ENCODE measurements at regions not wholly inside any gene's neighbourhood (a gene's known extent, or its start where the extent isn't known, plus 50 kb on each side); places are given as distances from the start of the nearest gene placed in this dataset.

GRCh38 chr12:102735104-102735503 is 181.9 kb downstream of the PAH start:
- H3K27ac ChIP-seq (ENCODE audit: low read depth, low read length) = no peak overlapping the region
- no peak overlapping the region for H3K4me3 ChIP-seq (ENCODE audit: low read depth, low read length)
- H3K9me3 ChIP-seq (ENCODE audit: control insufficient read depth, insufficient read depth, low read length) = no peaks in the 10 kb centered on the region
- no peak for TF ChIP-seq CTCF (IDR thresholded peaks at IDR 0.05; ENCODE audit: low read depth, low read length)
- H3K27me3 ChIP-seq (ENCODE audit: control insufficient read depth, insufficient read depth, low read length) = no peaks in the 10 kb centered on the region
- ChIA-PET CTCF (interaction anchor here (0.9 kb wide), 1 partner anchor 250 kb away, joined by 3 read pairs; no protein-coding TSS in a partner anchor), POLR2A (no interaction called here)
- no peak for DNase-seq (ENCODE audit: low read depth, low spot score)

GRCh38 chr12:102730996-102731395 is 186.0 kb downstream of the PAH start:
- H3K27me3 ChIP-seq (ENCODE audit: control insufficient read depth, insufficient read depth, low read length) = no peaks in the 10 kb centered on the region
- no peak overlapping the region for H3K4me3 ChIP-seq (ENCODE audit: low read depth, low read length)
- H3K27ac ChIP-seq (ENCODE audit: low read depth, low read length) = no peak overlapping the region
- no peaks in the 10 kb centered on the region for H3K9me3 ChIP-seq (ENCODE audit: control insufficient read depth, insufficient read depth, low read length)
- no peak for TF ChIP-seq CTCF (IDR thresholded peaks at IDR 0.05; ENCODE audit: low read depth, low read length)
- ChIA-PET POLR2A (no interaction called here), CTCF (interaction anchor here (1.8 kb wide), 1 partner anchor 10 kb away, joined by 5 read pairs; no protein-coding TSS in a partner anchor)
- no peak for DNase-seq (ENCODE audit: low read depth, low spot score)

GRCh38 chr12:102728506-102729242 is 188.4 kb downstream of the PAH start:
- Histone ChIP-seq H3K9me3 (ENCODE audit: control insufficient read depth, insufficient read depth, low read length) (no peaks in the 10 kb centered on the region), H3K27ac (ENCODE audit: low read depth, low read length) (no peak overlapping the region), H3K4me3 (ENCODE audit: low read depth, low read length) (no peak overlapping the region), H3K27me3 (ENCODE audit: control insufficient read depth, insufficient read depth, low read length) (no peaks in the 10 kb centered on the region)
- ChIA-PET CTCF (no interaction called here), POLR2A (no interaction called here)
- no peak for DNase-seq (ENCODE audit: low read depth, low spot score)
- TF ChIP-seq CTCF (IDR thresholded peaks at IDR 0.05; ENCODE audit: low read depth, low read length) = no peak

GRCh38 chr12:102726686-102727085 is 190.4 kb downstream of the PAH start:
- ChIA-PET POLR2A (no interaction called here), CTCF (no interaction called here)
- H3K27ac ChIP-seq (ENCODE audit: low read depth, low read length) = no peak overlapping the region
- no peak for TF ChIP-seq CTCF (IDR thresholded peaks at IDR 0.05; ENCODE audit: low read depth, low read length)
- H3K4me3 ChIP-seq (ENCODE audit: low read depth, low read length) = no peak overlapping the region
- DNase-seq (ENCODE audit: low read depth, low spot score) = no peak
- H3K27me3 ChIP-seq (ENCODE audit: control insufficient read depth, insufficient read depth, low read length) = no peaks in the 10 kb centered on the region
- no peaks in the 10 kb centered on the region for H3K9me3 ChIP-seq (ENCODE audit: control insufficient read depth, insufficient read depth, low read length)

GRCh38 chr12:102722147-102722546 is 194.9 kb downstream of the PAH start:
- TF ChIP-seq CTCF (IDR thresholded peaks at IDR 0.05; ENCODE audit: low read depth, low read length) = no peak
- DNase-seq (ENCODE audit: low read depth, low spot score) = no peak
- Histone ChIP-seq H3K27ac (ENCODE audit: low read depth, low read length) (no peak overlapping the region), H3K27me3 (ENCODE audit: control insufficient read depth, insufficient read depth, low read length) (no peaks in the 10 kb centered on the region), H3K9me3 (ENCODE audit: control insufficient read depth, insufficient read depth, low read length) (no peaks in the 10 kb centered on the region), H3K4me3 (ENCODE audit: low read depth, low read length) (no peak overlapping the region)
- ChIA-PET POLR2A (no interaction called here), CTCF (no interaction called here)

Measured in AG04450 (cell line).